ENCODE measurements at regions not wholly inside any gene's neighbourhood (a gene's known extent, or its start where the extent isn't known, plus 50 kb on each side); places are given as distances from the start of the nearest gene placed in this dataset.
"Not testable (repeated sequence)": the region's sequence is repeated elsewhere in the genome, so short reads cannot be mapped to it uniquely, and the experiment has no call there.

- no peaks in the 10 kb centered on the region for H3K4me1 ChIP-seq (ENCODE audit: insufficient read depth)
- no peaks in the 10 kb centered on the region for H3K27me3 ChIP-seq
- intact Hi-C loops (cut with DNase I) = no loop called here
- no peak overlapping the region for H3K27ac ChIP-seq
- H3K9me3 ChIP-seq = no peaks in the 10 kb centered on the region
- WGBS, 3 donors = 0 to 18% (median 16%) methylated on average over 1 of the region's 1 CpG
- TF ChIP-seq EP300 (IDR thresholded peaks at IDR 0.05) (no peak), CTCF (IDR thresholded peaks at IDR 0.05) (no peak), POLR2A (IDR thresholded peaks at IDR 0.05) (no peak)
- no peak overlapping the region for H3K4me3 ChIP-seq
- H3K36me3 ChIP-seq = no peaks in the 10 kb centered on the region
- DNase-seq = no peak
These were observed 302.9 kb upstream of the PAPPA start for GRCh38 chr9:115850548-115851304.

- no peaks in the 10 kb centered on the region for H3K27me3 ChIP-seq
- H3K27ac ChIP-seq = no peak overlapping the region
- no peaks in the 10 kb centered on the region for H3K4me1 ChIP-seq (ENCODE audit: insufficient read depth)
- no peak for DNase-seq
- no peaks in the 10 kb centered on the region for H3K9me3 ChIP-seq
- intact Hi-C loops (cut with DNase I) = no loop called here
- no peaks in the 10 kb centered on the region for H3K36me3 ChIP-seq
- no peak overlapping the region for H3K4me3 ChIP-seq
- no peak for TF ChIP-seq POLR2A (IDR thresholded peaks at IDR 0.05)
- no peak for TF ChIP-seq CTCF (IDR thresholded peaks at IDR 0.05)
- no peak for TF ChIP-seq EP300 (IDR thresholded peaks at IDR 0.05)
These were observed 298.0 kb upstream of the PAPPA start for GRCh38 chr9:115855458-115856133.

GRCh38 chr9:115858421-115858820, 295.2 kb upstream of the PAPPA start:
- H3K4me3 ChIP-seq; H3K36me3 ChIP-seq; intact Hi-C loops (cut with DNase I); DNase-seq; H3K27me3 ChIP-seq; H3K9me3 ChIP-seq; H3K4me1 ChIP-seq (ENCODE audit: insufficient read depth); H3K27ac ChIP-seq: not testable (repeated sequence)
- 48 to 69% (median 50%) methylated on average over 1 of the region's 1 CpG for WGBS, 3 donors

- H3K27ac ChIP-seq = no peak overlapping the region
- no peaks in the 10 kb centered on the region for H3K36me3 ChIP-seq
- H3K27me3 ChIP-seq = no peaks in the 10 kb centered on the region
- TF ChIP-seq CTCF (IDR thresholded peaks at IDR 0.05) (no peak), EP300 (IDR thresholded peaks at IDR 0.05) (no peak)
- DNase-seq = no peak
- no peaks in the 10 kb centered on the region for H3K9me3 ChIP-seq
- 84 to 88% (median 88%) methylated on average over 3 of the region's 3 CpGs for WGBS, 3 donors
- intact Hi-C loops (cut with DNase I) = no loop called here
- H3K4me1 ChIP-seq (ENCODE audit: insufficient read depth) = no peaks in the 10 kb centered on the region
- no peak overlapping the region for H3K4me3 ChIP-seq
These were observed 291.6 kb upstream of the PAPPA start for GRCh38 chr9:115862021-115862420.

- TF ChIP-seq CTCF (IDR thresholded peaks at IDR 0.05) (no peak), POLR2A (IDR thresholded peaks at IDR 0.05) (no peak), EP300 (IDR thresholded peaks at IDR 0.05) (no peak)
- H3K27me3 ChIP-seq = no peaks in the 10 kb centered on the region
- H3K4me1 ChIP-seq (ENCODE audit: insufficient read depth) = no peaks in the 10 kb centered on the region
- no peaks in the 10 kb centered on the region for H3K36me3 ChIP-seq
- no peaks in the 10 kb centered on the region for H3K9me3 ChIP-seq
- H3K27ac ChIP-seq = no peak overlapping the region
- intact Hi-C loops (cut with DNase I) = no loop called here
- no peak overlapping the region for H3K4me3 ChIP-seq
- no peak for DNase-seq
These were observed 289.0 kb upstream of the PAPPA start for GRCh38 chr9:115864581-115864980.
